Calu3 (cell line): ENCODE measurements at regions not wholly inside any gene's neighbourhood (a gene's known extent, or its start where the extent isn't known, plus 50 kb on each side); places are given as distances from the start of the nearest gene placed in this dataset.

Experiments
- BruUV-seq: library from RNA; stranded (reverse); fragments of 400-500 nt; replicated peaks from 2 replicates; lab custom pipeline; 2021; lab: Mats Ljungman, UMichigan
- CTCF ChIA-PET: fragments of 300-600 bp; sonication (Branson Sonifier 250); formaldehyde crosslinking; loops from one replicate; lab custom pipeline; 2022; ENCODE audit warnings: antibody characterized with exemption; lab: Charles Lee
- DNase-seq: peaks from one replicate; pipeline ENCODE4 v3.0.0; 2022
- H3K27ac Mint-ChIP-seq: one replicate; pipeline ENCODE4 v1.8.0; 2022; ENCODE audit warnings: mixed read lengths; ENCODE audit not compliant: unreplicated experiment
- H3K27me3 Mint-ChIP-seq: one replicate; pipeline ENCODE4 v1.8.0; 2022; ENCODE audit warnings: mixed read lengths; ENCODE audit not compliant: unreplicated experiment
- H3K36me3 Mint-ChIP-seq: one replicate; pipeline ENCODE4 v1.8.0; 2022; ENCODE audit warnings: mild to moderate bottlenecking, moderate library complexity, mixed read lengths; ENCODE audit not compliant: insufficient read depth, unreplicated experiment
- H3K4me1 Mint-ChIP-seq: one replicate; pipeline ENCODE4 v1.8.0; 2022; ENCODE audit warnings: mild to moderate bottlenecking, low read depth, mixed read lengths; ENCODE audit not compliant: unreplicated experiment
- H3K4me3 Mint-ChIP-seq: one replicate; pipeline ENCODE4 v1.8.0; 2022; ENCODE audit warnings: mild to moderate bottlenecking, low read depth, moderate library complexity, mixed read lengths; ENCODE audit not compliant: unreplicated experiment
- H3K9me3 Mint-ChIP-seq: one replicate; pipeline ENCODE4 v1.8.0; 2022; ENCODE audit warnings: low read depth, mixed read lengths; ENCODE audit not compliant: unreplicated experiment
- CTCF ChIP-seq: fragments of 200-600 bp; IDR thresholded peaks from one replicate; pipeline ENCODE4 v1.8.0; 2022; ENCODE audit warnings: antibody characterized with exemption; ENCODE audit not compliant: unreplicated experiment
- intact Hi-C: fragments of 100-400 bp; cut with micrococcal nuclease; formaldehyde crosslinking; loops from one replicate; pipeline ENCODE4 v1.10.0; 2022; ENCODE audit not compliant: unreplicated experiment

GRCh38 chr11:80562523-80563125 lies 1121.8 kb upstream of the TENM4 start:
- TF ChIP-seq CTCF, result no peak
- H3K27me3 Mint-ChIP-seq, result no peaks in the 10 kb centered on the region
- CTCF ChIA-PET, result no interaction called here
- no TSS peak for BruUV-seq
- H3K4me3 Mint-ChIP-seq, result no peak overlapping the region
- DNase-seq, result no peak
- H3K4me1 Mint-ChIP-seq, result no peaks in the 10 kb centered on the region
- peaks cover 5% of the 10 kb centered on the region for H3K9me3 Mint-ChIP-seq
- intact Hi-C loops, result no loop called here
- H3K36me3 Mint-ChIP-seq, result no peaks in the 10 kb centered on the region
- H3K27ac Mint-ChIP-seq, result no peak overlapping the region

DNA sequence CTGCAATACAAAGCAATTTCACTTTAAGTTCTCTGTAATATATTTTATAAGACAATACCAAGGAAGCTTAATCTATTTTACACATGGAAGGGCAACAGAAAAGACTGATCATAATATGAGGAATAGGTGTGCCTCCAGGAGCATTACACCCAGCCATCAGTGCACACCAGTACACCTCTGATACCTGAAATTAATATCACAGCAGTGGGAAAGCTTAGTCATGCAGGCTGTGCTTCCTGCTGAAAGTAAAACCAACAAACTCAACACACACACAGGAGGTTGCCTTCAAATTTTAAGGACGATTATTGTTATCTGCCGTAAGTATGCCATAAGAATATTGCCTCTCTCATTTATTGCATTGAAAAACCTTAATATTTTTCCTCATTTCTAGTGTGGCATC lies 1119.1 kb upstream of the TENM4 start:
- no peaks in the 10 kb centered on the region for H3K36me3 Mint-ChIP-seq
- CTCF ChIA-PET, result no interaction called here
- intact Hi-C loops, result no loop called here

DNA sequence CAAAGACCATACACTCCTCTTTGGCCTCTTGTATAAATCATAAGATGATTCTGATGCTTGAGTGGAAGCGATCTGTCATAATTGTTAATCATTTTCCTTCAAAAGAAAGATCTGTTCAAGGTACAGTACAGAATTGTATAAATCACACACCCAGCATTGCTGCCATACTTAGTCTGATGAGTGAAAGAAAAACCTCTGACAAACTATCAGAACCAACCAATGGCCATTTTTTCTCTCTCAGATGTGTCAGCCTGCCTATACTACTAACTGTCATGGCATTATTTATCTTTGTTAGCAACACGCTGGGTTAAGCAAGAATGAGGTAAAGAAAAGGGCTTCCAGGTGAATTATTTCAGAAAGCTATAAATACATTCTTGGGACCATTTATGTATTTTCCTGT lies 1112.7 kb upstream of the TENM4 start:
- Mint-ChIP-seq H3K4me3 (no peak overlapping the region), H3K27me3 (no peaks in the 10 kb centered on the region), H3K27ac (no peak overlapping the region), H3K9me3 (peaks cover 2% of the 10 kb centered on the region), H3K4me1 (no peaks in the 10 kb centered on the region), H3K36me3 (no peaks in the 10 kb centered on the region)
- intact Hi-C loops, result no loop called here
- no peak for DNase-seq
- no TSS peak for BruUV-seq
- no peak for TF ChIP-seq CTCF
- CTCF ChIA-PET, result no interaction called here

More for the DNA sequence above, 1119.1 kb upstream of the TENM4 start:
- DNase-seq, result no peak
- H3K27me3 Mint-ChIP-seq, result no peaks in the 10 kb centered on the region
- peaks cover 5% of the 10 kb centered on the region for H3K9me3 Mint-ChIP-seq
- no peaks in the 10 kb centered on the region for H3K4me1 Mint-ChIP-seq
- H3K4me3 Mint-ChIP-seq, result no peak overlapping the region
- no peak overlapping the region for H3K27ac Mint-ChIP-seq
- BruUV-seq, result no TSS peak
- TF ChIP-seq CTCF, result no peak

- BruUV-seq, result no TSS peak
- CTCF ChIA-PET, result no interaction called here
- Mint-ChIP-seq H3K9me3 (no peaks in the 10 kb centered on the region), H3K27ac (no peak overlapping the region), H3K4me1 (no peaks in the 10 kb centered on the region), H3K4me3 (no peak overlapping the region), H3K36me3 (no peaks in the 10 kb centered on the region), H3K27me3 (no peaks in the 10 kb centered on the region)
- no peak for DNase-seq
- TF ChIP-seq CTCF, result no peak
- intact Hi-C loops, result no loop called here
Observed at GRCh38 chr11:80542704-80543103, 1101.9 kb upstream of the TENM4 start.
